Subcutaneous abdominal adipose tissue (tissue), 5 donors: ENCODE measurements at regions not wholly inside any gene's neighbourhood (a gene's known extent, or its start where the extent isn't known, plus 50 kb on each side); places are given as distances from the start of the nearest gene placed in this dataset.

Experiments used
- H3K27ac ChIP-seq: one replicate; pipeline ENCODE4 v1.7.0; 2013; ENCODE audit warnings: low read depth, mild to moderate bottlenecking, inconsistent platforms, low read length, moderate library complexity
- H3K27me3 ChIP-seq, 5 donors: one replicate each; pipeline ENCODE4 v1.7.0; 2013; ENCODE audit warnings: low read length in 5 of 5, inconsistent platforms in 1 of 5; ENCODE audit not compliant: control insufficient read depth in 5 of 5, insufficient read depth in 4 of 5
- H3K36me3 ChIP-seq, 5 donors: one replicate each; pipeline ENCODE4 v1.7.0; 2013; ENCODE audit warnings: low read length in 5 of 5; ENCODE audit not compliant: control insufficient read depth in 5 of 5, insufficient read depth in 5 of 5
- H3K4me1 ChIP-seq, 5 donors: one replicate each; pipeline ENCODE4 v1.7.0; 2013; ENCODE audit warnings: low read length in 5 of 5, mild to moderate bottlenecking in 3 of 5, moderate library complexity in 1 of 5; ENCODE audit not compliant: control insufficient read depth in 5 of 5, insufficient read depth in 5 of 5
- H3K4me3 ChIP-seq, 5 donors: one replicate each; pipeline ENCODE4 v1.7.0; 2013; ENCODE audit warnings: low read length in 5 of 5, low read depth in 1 of 5
- H3K9ac ChIP-seq, 5 donors: one replicate each; pipeline ENCODE4 v1.7.0; 2013; ENCODE audit warnings: low read length in 5 of 5, mild to moderate bottlenecking in 4 of 5, moderate library complexity in 3 of 5
- H3K9me3 ChIP-seq, 5 donors: one replicate each; pipeline ENCODE4 v1.7.0; 2013; ENCODE audit warnings: low read length in 5 of 5; ENCODE audit not compliant: control insufficient read depth in 5 of 5
- donor health status: healthy.
- donor health status: healthy.
- donor health status: healthy.
- donor health status: healthy.
- donor health status: healthy.

DNA sequence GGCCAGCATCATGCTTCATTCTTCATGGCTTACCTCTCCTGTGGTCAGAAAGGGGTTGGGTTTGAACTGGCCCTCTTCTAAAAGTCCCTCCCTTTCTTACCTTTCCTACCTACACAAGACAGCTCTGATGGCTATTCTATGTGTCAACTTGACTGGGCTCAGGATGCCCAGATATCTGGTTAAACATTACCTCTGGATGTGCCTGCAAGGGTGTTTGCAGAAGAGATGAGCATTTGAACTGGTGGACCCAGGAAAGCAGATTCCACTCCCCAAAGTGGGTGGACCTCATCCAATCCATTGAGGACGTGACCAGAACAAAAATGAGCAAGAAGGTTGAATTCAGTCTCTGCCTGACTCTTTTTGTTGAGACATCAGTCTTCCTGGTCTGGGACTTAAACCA, 79.0 kb upstream of the TCF7L2 start:
- no peak overlapping the region for H3K4me3 ChIP-seq
- no peak overlapping the region for H3K27ac ChIP-seq
- no peaks in the 10 kb centered on the region for H3K4me1 ChIP-seq

GRCh38 chr10:112872728-112873127, 77.3 kb upstream of the TCF7L2 start:
- no peak overlapping the region for H3K9ac ChIP-seq
- no peak overlapping the region for H3K4me3 ChIP-seq
- H3K27me3 ChIP-seq = no peaks in the 10 kb centered on the region
- no peaks in the 10 kb centered on the region for H3K36me3 ChIP-seq
- H3K27ac ChIP-seq = no peak overlapping the region
- no peaks in the 10 kb centered on the region for H3K4me1 ChIP-seq
- H3K9me3 ChIP-seq = peaks cover 0 to 15% (median 5%) of the 10 kb centered on the region in 5 donors

More for the DNA sequence above, 79.0 kb upstream of the TCF7L2 start:
- Histone ChIP-seq H3K9me3 (peaks cover 0 to 15% (median 5%) of the 10 kb centered on the region in 5 donors), H3K36me3 (no peaks in the 10 kb centered on the region), H3K9ac (no peak overlapping the region), H3K27me3 (no peaks in the 10 kb centered on the region)

GRCh38 chr10:112873541-112873940, 76.5 kb upstream of the TCF7L2 start:
- no peak overlapping the region for H3K9ac ChIP-seq

GRCh38 chr10:112874982-112875381, 75.1 kb upstream of the TCF7L2 start:
- Histone ChIP-seq H3K4me3 (no peak overlapping the region), H3K9ac (no peak overlapping the region), H3K27me3 (no peaks in the 10 kb centered on the region), H3K36me3 (no peaks in the 10 kb centered on the region), H3K4me1 (no peaks in the 10 kb centered on the region), H3K9me3 (peaks cover 0 to 15% (median 5%) of the 10 kb centered on the region in 5 donors), H3K27ac (no peak overlapping the region)

More at GRCh38 chr10:112873541-112873940, 76.5 kb upstream of the TCF7L2 start:
- no peaks in the 10 kb centered on the region for H3K27me3 ChIP-seq
- H3K27ac ChIP-seq = no peak overlapping the region
- peaks cover 0 to 15% (median 5%) of the 10 kb centered on the region in 5 donors for H3K9me3 ChIP-seq
- H3K36me3 ChIP-seq = no peaks in the 10 kb centered on the region
- no peak overlapping the region for H3K4me3 ChIP-seq
- no peaks in the 10 kb centered on the region for H3K4me1 ChIP-seq

GRCh38 chr10:112875476-112876267, 74.4 kb upstream of the TCF7L2 start:
- H3K4me3 ChIP-seq = no peak overlapping the region
- H3K9ac ChIP-seq = no peak overlapping the region
- no peaks in the 10 kb centered on the region for H3K36me3 ChIP-seq
- no peak overlapping the region for H3K27ac ChIP-seq
- peaks cover 0 to 15% (median 5%) of the 10 kb centered on the region in 5 donors for H3K9me3 ChIP-seq
- H3K4me1 ChIP-seq = no peaks in the 10 kb centered on the region
- no peaks in the 10 kb centered on the region for H3K27me3 ChIP-seq

- Histone ChIP-seq H3K27me3 (no peaks in the 10 kb centered on the region), H3K4me1 (no peaks in the 10 kb centered on the region), H3K36me3 (no peaks in the 10 kb centered on the region), H3K9me3 (peaks cover 0 to 6% (median 0%) of the 10 kb centered on the region in 5 donors), H3K4me3 (no peak overlapping the region), H3K9ac (no peak overlapping the region), H3K27ac (no peak overlapping the region)
Measured at GRCh38 chr10:112880633-112881530, 69.2 kb upstream of the TCF7L2 start.

GRCh38 chr10:112883360-112884178, 66.5 kb upstream of the TCF7L2 start:
- H3K36me3 ChIP-seq = no peaks in the 10 kb centered on the region
- H3K9ac ChIP-seq = no peak overlapping the region
- peaks cover 0 to 6% (median 0%) of the 10 kb centered on the region in 5 donors for H3K9me3 ChIP-seq
- H3K27me3 ChIP-seq = no peaks in the 10 kb centered on the region
- no peak overlapping the region for H3K27ac ChIP-seq
- no peaks in the 10 kb centered on the region for H3K4me1 ChIP-seq
- no peak overlapping the region for H3K4me3 ChIP-seq

- Histone ChIP-seq H3K9ac (no peak overlapping the region), H3K27me3 (no peaks in the 10 kb centered on the region), H3K9me3 (peaks cover 0 to 6% (median 0%) of the 10 kb centered on the region in 5 donors), H3K4me1 (no peaks in the 10 kb centered on the region), H3K4me3 (no peak overlapping the region), H3K27ac (no peak overlapping the region), H3K36me3 (no peaks in the 10 kb centered on the region)
Measured at GRCh38 chr10:112884179-112884504, 65.9 kb upstream of the TCF7L2 start.

DNA sequence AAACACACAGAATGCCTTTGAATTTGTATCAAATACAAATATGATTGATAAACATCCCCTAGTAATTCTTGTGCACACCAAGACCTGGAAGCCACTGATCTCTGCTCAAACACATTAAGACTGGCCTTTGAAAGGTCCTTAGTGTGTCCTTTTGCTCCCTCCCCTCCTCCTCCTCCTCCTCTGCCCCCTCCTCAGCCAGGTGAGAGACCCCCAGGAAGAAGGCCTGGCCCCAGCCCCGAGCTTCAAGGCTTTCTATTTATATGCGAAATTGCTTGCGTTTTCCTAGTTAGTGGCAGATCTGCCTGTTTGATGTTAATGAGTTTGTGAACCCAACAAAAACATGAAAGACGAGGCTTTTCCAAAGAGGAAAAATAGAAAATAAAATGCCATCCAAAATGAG, 63.6 kb upstream of the TCF7L2 start:
- H3K27ac ChIP-seq = no peak overlapping the region
- H3K9me3 ChIP-seq = peaks cover 0 to 6% (median 0%) of the 10 kb centered on the region in 5 donors
- no peaks in the 10 kb centered on the region for H3K27me3 ChIP-seq
- no peaks in the 10 kb centered on the region for H3K4me1 ChIP-seq
- no peak overlapping the region for H3K9ac ChIP-seq
- H3K4me3 ChIP-seq = no peak overlapping the region
- no peaks in the 10 kb centered on the region for H3K36me3 ChIP-seq
